ENCODE measurements at regions not wholly inside any gene's neighbourhood (a gene's known extent, or its start where the extent isn't known, plus 50 kb on each side); places are given as distances from the start of the nearest gene placed in this dataset.
A peak's percentile ranks its signal among the peaks of the same experiment; 100 is the strongest.

GRCh38 chr9:12880406-12881015 is 105.7 kb downstream of the LURAP1L start:
- TF ChIP-seq, protein P1, sequence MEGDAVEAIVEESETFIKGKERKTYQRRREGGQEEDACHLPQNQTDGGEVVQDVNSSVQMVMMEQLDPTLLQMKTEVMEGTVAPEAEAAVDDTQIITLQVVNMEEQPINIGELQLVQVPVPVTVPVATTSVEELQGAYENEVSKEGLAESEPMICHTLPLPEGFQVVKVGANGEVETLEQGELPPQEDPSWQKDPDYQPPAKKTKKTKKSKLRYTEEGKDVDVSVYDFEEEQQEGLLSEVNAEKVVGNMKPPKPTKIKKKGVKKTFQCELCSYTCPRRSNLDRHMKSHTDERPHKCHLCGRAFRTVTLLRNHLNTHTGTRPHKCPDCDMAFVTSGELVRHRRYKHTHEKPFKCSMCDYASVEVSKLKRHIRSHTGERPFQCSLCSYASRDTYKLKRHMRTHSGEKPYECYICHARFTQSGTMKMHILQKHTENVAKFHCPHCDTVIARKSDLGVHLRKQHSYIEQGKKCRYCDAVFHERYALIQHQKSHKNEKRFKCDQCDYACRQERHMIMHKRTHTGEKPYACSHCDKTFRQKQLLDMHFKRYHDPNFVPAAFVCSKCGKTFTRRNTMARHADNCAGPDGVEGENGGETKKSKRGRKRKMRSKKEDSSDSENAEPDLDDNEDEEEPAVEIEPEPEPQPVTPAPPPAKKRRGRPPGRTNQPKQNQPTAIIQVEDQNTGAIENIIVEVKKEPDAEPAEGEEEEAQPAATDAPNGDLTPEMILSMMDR (IDR thresholded peaks at IDR 0.05; ENCODE audit: low read depth, low read length): no peak
- peak in 1 of 2 donors; percentile 13 for DNase-seq (ENCODE audit: low read depth in 1 of 2, low spot score in 1 of 2)
- Histone ChIP-seq H3K4me3 (no peak overlapping the region), H3K27me3 (no peaks in the 10 kb centered on the region), H3K4me1 (ENCODE audit: low read depth) (peaks cover 15% of the 10 kb centered on the region), H3K27ac (peak overlapping the region; percentile 1), H3K9me3 (ENCODE audit: low read depth) (no peaks in the 10 kb centered on the region), H3K36me3 (no peaks in the 10 kb centered on the region)

DNA sequence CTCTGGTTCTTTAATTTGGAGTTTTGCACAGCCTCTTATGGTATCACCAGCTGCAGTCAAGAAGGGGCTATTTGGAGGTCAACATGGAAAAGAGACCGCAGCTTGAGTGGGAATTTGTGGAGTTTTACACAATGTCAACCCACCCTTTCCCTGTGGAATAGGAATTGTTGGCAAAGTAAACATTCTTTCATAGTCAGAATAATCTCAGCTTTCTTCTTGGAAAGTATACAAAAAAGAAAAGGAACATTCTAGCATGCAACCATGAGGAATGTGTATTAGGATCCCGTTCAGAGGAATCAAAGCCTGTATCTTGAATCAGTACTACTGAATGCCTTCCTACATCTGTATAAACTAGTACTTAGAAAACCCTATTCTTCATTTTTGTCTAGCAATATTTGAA is 107.6 kb downstream of the LURAP1L start:
- peaks cover 15% of the 10 kb centered on the region for H3K4me1 ChIP-seq (ENCODE audit: low read depth)
- DNase-seq (ENCODE audit: low read depth in 1 of 2, low spot score in 1 of 2): peak in 1 of 2 donors; percentile 83
- H3K27me3 ChIP-seq: no peaks in the 10 kb centered on the region
- H3K27ac ChIP-seq: no peak overlapping the region
- TF ChIP-seq, protein P1 (IDR thresholded peaks at IDR 0.05; ENCODE audit: low read depth, low read length): no peak
- H3K36me3 ChIP-seq: no peaks in the 10 kb centered on the region
- H3K9me3 ChIP-seq (ENCODE audit: low read depth): no peaks in the 10 kb centered on the region
- H3K4me3 ChIP-seq: no peak overlapping the region

DNA sequence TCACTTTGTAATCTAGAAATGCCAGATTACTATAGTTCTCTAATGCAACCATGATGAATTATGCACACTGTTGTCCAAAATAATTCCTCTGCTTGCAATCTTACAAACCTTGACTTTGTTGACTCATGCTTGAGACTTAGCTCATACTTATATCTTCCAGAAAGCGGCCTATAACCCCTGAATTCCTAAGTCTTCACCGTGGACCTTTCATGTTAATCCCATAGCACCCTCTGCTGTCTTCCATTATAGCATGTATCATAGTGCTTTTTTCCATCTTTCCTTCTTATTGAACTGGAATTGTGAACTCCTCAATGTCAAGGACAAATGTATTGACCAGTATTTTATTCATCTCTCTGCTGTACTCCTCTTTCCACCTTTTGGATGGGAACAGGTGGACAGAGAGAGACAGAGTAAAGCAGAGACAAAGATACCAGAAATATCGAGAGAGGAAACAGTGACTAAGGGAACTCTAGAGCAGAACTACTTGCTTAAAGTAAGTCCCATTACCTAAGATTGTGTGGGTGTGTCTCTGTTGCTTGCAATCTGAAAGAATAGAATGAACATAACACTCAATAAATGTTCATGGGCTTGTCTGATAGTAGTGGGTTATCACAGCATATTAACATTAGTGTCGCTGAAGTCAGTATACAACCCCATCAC is 110.0 kb downstream of the LURAP1L start:
- H3K4me3 ChIP-seq: no peak overlapping the region
- no peaks in the 10 kb centered on the region for H3K9me3 ChIP-seq (ENCODE audit: low read depth)
- H3K27me3 ChIP-seq: no peaks in the 10 kb centered on the region
- DNase-seq (ENCODE audit: low read depth in 1 of 2, low spot score in 1 of 2): peak; percentile 9 to 90
- no peak overlapping the region for H3K27ac ChIP-seq
- TF ChIP-seq, protein P1 (IDR thresholded peaks at IDR 0.05; ENCODE audit: low read depth, low read length): peak; percentile 58
- no peaks in the 10 kb centered on the region for H3K36me3 ChIP-seq
- H3K4me1 ChIP-seq (ENCODE audit: low read depth): peaks cover 15% of the 10 kb centered on the region

DNA sequence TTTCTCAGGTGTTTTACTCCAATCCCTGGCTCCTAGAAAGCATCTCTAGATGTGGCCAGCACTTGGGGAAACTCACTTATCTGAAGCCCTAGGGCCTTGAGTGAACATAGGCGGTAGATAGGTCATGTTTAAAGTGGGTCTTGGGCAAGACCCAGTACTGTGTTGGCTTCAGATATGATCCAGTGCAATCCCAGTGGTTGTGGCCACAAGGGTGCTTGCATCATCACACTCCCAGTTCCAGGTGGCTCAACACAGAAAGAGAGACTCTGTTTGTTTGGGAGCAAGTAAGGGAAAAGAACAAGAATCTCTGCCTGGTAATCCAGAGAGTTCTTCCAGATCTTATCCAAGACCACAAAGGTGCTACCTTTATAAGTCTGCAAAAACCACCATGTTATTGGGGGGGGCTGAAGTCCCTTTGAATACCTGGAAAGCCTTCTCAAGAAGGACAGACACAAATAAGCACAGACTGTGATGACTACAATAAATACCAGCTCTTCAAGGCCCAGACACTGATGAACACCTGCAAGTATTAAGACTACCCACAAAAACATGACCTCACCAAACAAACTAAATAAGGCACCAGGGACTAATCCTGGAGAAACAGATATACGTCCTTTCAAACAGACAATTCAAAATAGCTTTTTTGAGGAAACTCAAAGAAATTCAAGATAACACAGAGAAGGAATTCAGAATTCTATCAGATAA is 114.7 kb downstream of the LURAP1L start:
- no peaks in the 10 kb centered on the region for H3K27me3 ChIP-seq
- peak in 1 of 2 donors; percentile 45 for DNase-seq (ENCODE audit: low read depth in 1 of 2, low spot score in 1 of 2)
- no peak overlapping the region for H3K27ac ChIP-seq
- H3K36me3 ChIP-seq: no peaks in the 10 kb centered on the region
- no peaks in the 10 kb centered on the region for H3K4me1 ChIP-seq (ENCODE audit: low read depth)
- no peak overlapping the region for H3K4me3 ChIP-seq
- no peaks in the 10 kb centered on the region for H3K9me3 ChIP-seq (ENCODE audit: low read depth)
- TF ChIP-seq, protein P1 (IDR thresholded peaks at IDR 0.05; ENCODE audit: low read depth, low read length): no peak

DNA sequence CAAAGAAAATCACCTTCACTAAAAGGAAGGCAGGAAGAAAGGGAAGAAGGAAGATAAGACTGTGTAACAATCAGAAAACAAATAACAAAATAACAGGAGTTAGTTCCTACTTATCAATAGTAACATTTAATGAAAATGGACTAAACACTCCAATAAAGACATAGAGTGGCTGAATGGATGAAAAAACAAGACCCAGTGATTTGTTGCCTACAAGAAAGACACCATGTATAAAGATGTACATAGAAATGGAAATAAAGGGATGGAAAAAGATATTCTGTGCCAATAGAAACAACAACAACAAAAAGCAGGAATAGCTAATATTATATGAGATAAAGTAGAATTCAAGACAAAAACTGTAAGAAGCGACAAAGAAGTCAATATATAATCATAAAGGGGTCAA is 116.8 kb downstream of the LURAP1L start:
- Histone ChIP-seq H3K4me1 (ENCODE audit: low read depth) (no peaks in the 10 kb centered on the region), H3K4me3 (no peak overlapping the region), H3K27me3 (no peaks in the 10 kb centered on the region), H3K27ac (no peak overlapping the region), H3K9me3 (ENCODE audit: low read depth) (no peaks in the 10 kb centered on the region), H3K36me3 (no peaks in the 10 kb centered on the region)
- TF ChIP-seq, protein P1 (IDR thresholded peaks at IDR 0.05; ENCODE audit: low read depth, low read length): no peak
- DNase-seq (ENCODE audit: low read depth in 1 of 2, low spot score in 1 of 2): no peak

Data from cardiac muscle cell (in vitro differentiated cells and primary cell).